ENCODE measurements at regions not wholly inside any gene's neighbourhood (a gene's known extent, or its start where the extent isn't known, plus 50 kb on each side); places are given as distances from the start of the nearest gene placed in this dataset.

DNA sequence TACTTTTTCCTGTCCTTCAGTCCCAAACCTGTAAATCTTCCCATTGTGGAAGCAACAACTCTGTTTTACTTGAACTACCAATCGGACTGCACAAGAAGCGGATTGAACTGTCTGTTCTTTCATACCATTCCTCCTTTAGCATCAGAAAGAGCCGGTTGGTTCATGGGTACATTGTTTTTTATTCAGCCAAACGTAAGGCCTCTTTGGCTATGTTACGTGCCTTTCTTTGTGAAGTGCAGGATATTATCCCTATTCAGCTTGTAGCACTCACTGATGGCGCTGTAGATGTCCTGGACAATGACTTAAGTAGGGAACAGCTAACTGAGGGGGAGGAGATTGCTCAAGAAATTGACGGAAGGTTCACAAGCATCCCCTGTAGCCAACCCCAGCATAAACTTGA lies 60.3 kb downstream of the ARHGAP35 start:
- no peak overlapping the region for H3K4me3 ChIP-seq
- H3K9me3 ChIP-seq, result no peaks in the 10 kb centered on the region
- TF ChIP-seq CBX2 (IDR thresholded peaks at IDR 0.05; ENCODE audit: borderline replicate concordance, low read depth) (no peak), ATOH8 (CRISPR knock-in tag; IDR thresholded peaks at IDR 0.05; ENCODE audit: low read depth) (no peak), MAZ (IDR thresholded peaks at IDR 0.05; ENCODE audit: borderline replicate concordance, low read depth, low read length) (no peak), POLR2AphosphoS2 (conservative IDR thresholded peaks at IDR 0.05; ENCODE audit: low read length) (no peak), JUNB (IDR thresholded peaks at IDR 0.05) (no peak), MYC (IDR thresholded peaks at IDR 0.05; ENCODE audit: borderline replicate concordance, low read length) (no peak), SREBF2 (IDR thresholded peaks at IDR 0.05) (no peak), FOXS1 (CRISPR knock-in tag; IDR thresholded peaks at IDR 0.05) (no peak), CBX8 (IDR thresholded peaks at IDR 0.05) (no peak), ZNF302 (CRISPR knock-in tag; IDR thresholded peaks at IDR 0.05) (no peak), BHLHE40 (IDR thresholded peaks at IDR 0.05; ENCODE audit: low read depth, low read length) (no peak)
- no peak overlapping the region for H3K4me2 ChIP-seq
- WGBS (ENCODE audit: missing lambda C conversion rate), result 91% methylated on average over 7 of the region's 7 CpGs
- DNase-seq (ENCODE audit: low read depth in 1 of 2, low spot score in 1 of 2) (no peak), ATAC-seq (no peak), FAIRE-seq (no peak)
- ChIA-PET POLR2A (no interaction called here), CTCF (interaction anchor here (0.8 to 2.5 kb wide), 5 partner anchors 12 to 290 kb away, joined by 3 to 16 read pairs (median 6); no protein-coding TSS in a partner anchor)
- no peak overlapping the region for H3K27ac ChIP-seq
- peaks cover 39% of the 10 kb centered on the region for H3K4me1 ChIP-seq

- ChIA-PET POLR2A (no interaction called here), CTCF (interaction anchor here (0.7 to 2.1 kb wide), 7 partner anchors 12 to 306 kb away, joined by 3 to 8 read pairs (median 3); no protein-coding TSS in a partner anchor)
- DNase-seq (ENCODE audit: low read depth in 1 of 2, low spot score in 1 of 2) (no peak), ATAC-seq (no peak), FAIRE-seq (no peak)
- TF ChIP-seq NPAS2 (CRISPR knock-in tag; IDR thresholded peaks at IDR 0.05; ENCODE audit: borderline replicate concordance) (no peak), GATA3 (IDR thresholded peaks at IDR 0.05; ENCODE audit: borderline replicate concordance) (no peak), CEBPB (IDR thresholded peaks at IDR 0.05) (no peak), RAD21 (conservative IDR thresholded peaks at IDR 0.05 in 1 of 2, IDR thresholded peaks at IDR 0.05 in 1 of 2) (no peak), HES2 (IDR thresholded peaks at IDR 0.05) (no peak), RFX5 (IDR thresholded peaks at IDR 0.05) (no peak), HOXB5 (CRISPR knock-in tag; IDR thresholded peaks at IDR 0.05) (no peak), TP53 (CRISPR knock-in tag; IDR thresholded peaks at IDR 0.05) (no peak), HDAC2 (IDR thresholded peaks at IDR 0.05) (no peak), TFCP2L1 (CRISPR knock-in tag; IDR thresholded peaks at IDR 0.05) (no peak), USF2 (IDR thresholded peaks at IDR 0.05) (no peak), HOXB13 (CRISPR knock-in tag; IDR thresholded peaks at IDR 0.05; ENCODE audit: low read depth) (no peak), EHMT2 (IDR thresholded peaks at IDR 0.05; ENCODE audit: low read depth) (no peak), CHD4 (IDR thresholded peaks at IDR 0.05; ENCODE audit: borderline replicate concordance) (no peak), EHF (CRISPR knock-in tag; IDR thresholded peaks at IDR 0.05) (no peak), BHLHE40 (IDR thresholded peaks at IDR 0.05; ENCODE audit: low read depth, low read length) (no peak), HEYL (CRISPR knock-in tag; IDR thresholded peaks at IDR 0.05) (no peak), HMGXB4 (CRISPR knock-in tag; IDR thresholded peaks at IDR 0.05; ENCODE audit: borderline replicate concordance) (no peak)
- TF ChIP-seq, protein P1, sequence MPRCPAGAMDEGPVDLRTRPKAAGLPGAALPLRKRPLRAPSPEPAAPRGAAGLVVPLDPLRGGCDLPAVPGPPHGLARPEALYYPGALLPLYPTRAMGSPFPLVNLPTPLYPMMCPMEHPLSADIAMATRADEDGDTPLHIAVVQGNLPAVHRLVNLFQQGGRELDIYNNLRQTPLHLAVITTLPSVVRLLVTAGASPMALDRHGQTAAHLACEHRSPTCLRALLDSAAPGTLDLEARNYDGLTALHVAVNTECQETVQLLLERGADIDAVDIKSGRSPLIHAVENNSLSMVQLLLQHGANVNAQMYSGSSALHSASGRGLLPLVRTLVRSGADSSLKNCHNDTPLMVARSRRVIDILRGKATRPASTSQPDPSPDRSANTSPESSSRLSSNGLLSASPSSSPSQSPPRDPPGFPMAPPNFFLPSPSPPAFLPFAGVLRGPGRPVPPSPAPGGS (IDR thresholded peaks at IDR 0.05), result no peak
- TF ChIP-seq, protein P2, sequence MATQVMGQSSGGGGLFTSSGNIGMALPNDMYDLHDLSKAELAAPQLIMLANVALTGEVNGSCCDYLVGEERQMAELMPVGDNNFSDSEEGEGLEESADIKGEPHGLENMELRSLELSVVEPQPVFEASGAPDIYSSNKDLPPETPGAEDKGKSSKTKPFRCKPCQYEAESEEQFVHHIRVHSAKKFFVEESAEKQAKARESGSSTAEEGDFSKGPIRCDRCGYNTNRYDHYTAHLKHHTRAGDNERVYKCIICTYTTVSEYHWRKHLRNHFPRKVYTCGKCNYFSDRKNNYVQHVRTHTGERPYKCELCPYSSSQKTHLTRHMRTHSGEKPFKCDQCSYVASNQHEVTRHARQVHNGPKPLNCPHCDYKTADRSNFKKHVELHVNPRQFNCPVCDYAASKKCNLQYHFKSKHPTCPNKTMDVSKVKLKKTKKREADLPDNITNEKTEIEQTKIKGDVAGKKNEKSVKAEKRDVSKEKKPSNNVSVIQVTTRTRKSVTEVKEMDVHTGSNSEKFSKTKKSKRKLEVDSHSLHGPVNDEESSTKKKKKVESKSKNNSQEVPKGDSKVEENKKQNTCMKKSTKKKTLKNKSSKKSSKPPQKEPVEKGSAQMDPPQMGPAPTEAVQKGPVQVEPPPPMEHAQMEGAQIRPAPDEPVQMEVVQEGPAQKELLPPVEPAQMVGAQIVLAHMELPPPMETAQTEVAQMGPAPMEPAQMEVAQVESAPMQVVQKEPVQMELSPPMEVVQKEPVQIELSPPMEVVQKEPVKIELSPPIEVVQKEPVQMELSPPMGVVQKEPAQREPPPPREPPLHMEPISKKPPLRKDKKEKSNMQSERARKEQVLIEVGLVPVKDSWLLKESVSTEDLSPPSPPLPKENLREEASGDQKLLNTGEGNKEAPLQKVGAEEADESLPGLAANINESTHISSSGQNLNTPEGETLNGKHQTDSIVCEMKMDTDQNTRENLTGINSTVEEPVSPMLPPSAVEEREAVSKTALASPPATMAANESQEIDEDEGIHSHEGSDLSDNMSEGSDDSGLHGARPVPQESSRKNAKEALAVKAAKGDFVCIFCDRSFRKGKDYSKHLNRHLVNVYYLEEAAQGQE (IDR thresholded peaks at IDR 0.05), result no peak
- no peak overlapping the region for H3K4me2 ChIP-seq
- no peak overlapping the region for H3K4me3 ChIP-seq
- WGBS (ENCODE audit: missing lambda C conversion rate), result 92% methylated on average over 3 of the region's 3 CpGs
- H3K4me1 ChIP-seq, result peaks cover 45% of the 10 kb centered on the region
- no peak overlapping the region for H3K27ac ChIP-seq
- H3K9me3 ChIP-seq, result no peaks in the 10 kb centered on the region
These were observed 61.7 kb downstream of the ARHGAP35 start for GRCh38 chr19:46922465-46922864.

All from A549 (cell line).